ENCODE measurements at regions not wholly inside any gene's neighbourhood (a gene's known extent, or its start where the extent isn't known, plus 50 kb on each side); places are given as distances from the start of the nearest gene placed in this dataset.

DNA sequence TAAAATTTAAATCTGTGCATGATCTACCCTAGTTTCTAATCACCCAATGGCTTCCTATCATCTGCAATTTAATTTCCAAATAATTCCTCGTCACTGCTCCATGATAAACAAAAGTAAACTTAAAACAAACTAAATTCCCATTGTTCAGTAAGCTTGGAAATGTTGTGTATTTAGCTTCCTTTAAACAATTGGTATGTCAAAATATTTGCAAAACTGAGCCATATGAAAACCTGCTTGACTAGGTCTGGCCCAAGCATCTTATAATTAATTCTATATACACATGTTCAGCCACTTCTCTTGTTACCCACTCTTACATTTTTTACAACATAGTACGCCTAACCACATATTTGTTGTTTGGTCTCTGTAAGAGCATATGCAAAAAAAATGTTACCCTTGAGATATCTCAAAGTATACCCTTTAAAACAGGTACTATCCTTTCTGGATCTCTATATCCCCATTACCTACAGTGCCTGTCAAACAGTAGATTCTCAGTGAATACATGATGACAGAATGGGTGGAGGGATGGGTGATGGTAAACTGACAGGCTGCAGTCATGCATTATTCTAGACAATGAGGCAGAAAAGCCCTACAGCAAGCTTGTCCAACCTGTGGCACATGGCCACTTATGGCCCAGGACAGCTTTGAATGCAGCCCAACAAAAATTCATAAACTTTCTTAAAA, 1277.9 kb upstream of the TENM4 start:
- TF ChIP-seq, protein P1, sequence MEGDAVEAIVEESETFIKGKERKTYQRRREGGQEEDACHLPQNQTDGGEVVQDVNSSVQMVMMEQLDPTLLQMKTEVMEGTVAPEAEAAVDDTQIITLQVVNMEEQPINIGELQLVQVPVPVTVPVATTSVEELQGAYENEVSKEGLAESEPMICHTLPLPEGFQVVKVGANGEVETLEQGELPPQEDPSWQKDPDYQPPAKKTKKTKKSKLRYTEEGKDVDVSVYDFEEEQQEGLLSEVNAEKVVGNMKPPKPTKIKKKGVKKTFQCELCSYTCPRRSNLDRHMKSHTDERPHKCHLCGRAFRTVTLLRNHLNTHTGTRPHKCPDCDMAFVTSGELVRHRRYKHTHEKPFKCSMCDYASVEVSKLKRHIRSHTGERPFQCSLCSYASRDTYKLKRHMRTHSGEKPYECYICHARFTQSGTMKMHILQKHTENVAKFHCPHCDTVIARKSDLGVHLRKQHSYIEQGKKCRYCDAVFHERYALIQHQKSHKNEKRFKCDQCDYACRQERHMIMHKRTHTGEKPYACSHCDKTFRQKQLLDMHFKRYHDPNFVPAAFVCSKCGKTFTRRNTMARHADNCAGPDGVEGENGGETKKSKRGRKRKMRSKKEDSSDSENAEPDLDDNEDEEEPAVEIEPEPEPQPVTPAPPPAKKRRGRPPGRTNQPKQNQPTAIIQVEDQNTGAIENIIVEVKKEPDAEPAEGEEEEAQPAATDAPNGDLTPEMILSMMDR (conservative IDR thresholded peaks at IDR 0.05; ENCODE audit: low read depth, low read length): no peak
- no peak for TF ChIP-seq EZH2 (IDR thresholded peaks at IDR 0.05; ENCODE audit: low read length, unreplicated experiment)
- TF ChIP-seq EZH2phosphoT487 (IDR thresholded peaks at IDR 0.05; ENCODE audit: borderline replicate concordance, low read length): no peak

Data from PC-3 (cell line).